ENCODE measurements at regions not wholly inside any gene's neighbourhood (a gene's known extent, or its start where the extent isn't known, plus 50 kb on each side); places are given as distances from the start of the nearest gene placed in this dataset.
A peak's percentile ranks its signal among the peaks of the same experiment; 100 is the strongest.

GRCh38 chr19:28208745-28209144, 1004.2 kb downstream of the UQCRFS1 start (continued):
- no peak for TF ChIP-seq REST (tag by site-specific recombination; IDR thresholded peaks at IDR 0.05)
- TF ChIP-seq PRDM1 (tag by site-specific recombination; IDR thresholded peaks at IDR 0.05) = no peak
- no peak for TF ChIP-seq ZNF785 (tag by site-specific recombination; IDR thresholded peaks at IDR 0.05)
- TF ChIP-seq ZBTB48 (tag by site-specific recombination; IDR thresholded peaks at IDR 0.05) = no peak
- TF ChIP-seq ZNF513 (tag by site-specific recombination; IDR thresholded peaks at IDR 0.05) = no peak
- TF ChIP-seq BCL11A (tag by site-specific recombination; IDR thresholded peaks at IDR 0.05; ENCODE audit: low read depth) = no peak
- TF ChIP-seq ZNF449 (tag by site-specific recombination; IDR thresholded peaks at IDR 0.05) = no peak
- no peak for TF ChIP-seq ZXDB (tag by site-specific recombination; IDR thresholded peaks at IDR 0.05)
- TF ChIP-seq TCF7L2 (IDR thresholded peaks at IDR 0.05; ENCODE audit: borderline replicate concordance, low read depth, low read length) = no peak
- TF ChIP-seq ZNF280D (tag by site-specific recombination; IDR thresholded peaks at IDR 0.05) = no peak
- no peak for TF ChIP-seq ZNF664 (tag by site-specific recombination; IDR thresholded peaks at IDR 0.05)
- no peak for TF ChIP-seq ZNF157 (tag by site-specific recombination; IDR thresholded peaks at IDR 0.05)

- ChIA-PET POLR2A (no interaction called here), CTCF (interaction anchor here (0.6 to 0.8 kb wide), 3 partner anchors 35 to 232 kb away, joined by 3 read pairs; no protein-coding TSS in a partner anchor)
- Histone ChIP-seq H3K4me3 (ENCODE audit: low read depth, low read length) (no peak overlapping the region), H3K9me3 (ENCODE audit: control insufficient read depth, insufficient read depth, low read depth, low read length) (peaks cover 5% of the 10 kb centered on the region), H3K36me3 (ENCODE audit: control insufficient read depth in 2 of 2, insufficient read depth in 1 of 2, low read length in 2 of 2) (no peaks in the 10 kb centered on the region; a peak in 1 of 3 replicates), H3K4me1 (ENCODE audit: control insufficient read depth, insufficient read depth, low read length) (no peaks in the 10 kb centered on the region), H3K27ac (ENCODE audit: extremely low read depth, low read depth, low read length) (no peak overlapping the region)
- TF ChIP-seq ZSCAN4 (tag by site-specific recombination; IDR thresholded peaks at IDR 0.05) (no peak), SP7 (tag by site-specific recombination; IDR thresholded peaks at IDR 0.05) (no peak), ZNF707 (tag by site-specific recombination; IDR thresholded peaks at IDR 0.05) (peak; percentile 39; the same call in 1 of the 2 replicates), ZNF324 (tag by site-specific recombination; IDR thresholded peaks at IDR 0.05) (no peak), ATF2 (tag by site-specific recombination; IDR thresholded peaks at IDR 0.05; ENCODE audit: low read depth) (peak; percentile 72), ZNF843 (tag by site-specific recombination; IDR thresholded peaks at IDR 0.05) (no peak), ZNF785 (tag by site-specific recombination; IDR thresholded peaks at IDR 0.05) (no peak)
Measured at GRCh38 chr19:28207244-28207643, 1005.7 kb downstream of the UQCRFS1 start.
